ENCODE measurements at regions not wholly inside any gene's neighbourhood (a gene's known extent, or its start where the extent isn't known, plus 50 kb on each side); places are given as distances from the start of the nearest gene placed in this dataset.

- Histone ChIP-seq H3K9me3 (ENCODE audit: control insufficient read depth, insufficient read depth, low read length) (peaks cover 3% of the 10 kb centered on the region; the same call in 1 of the 2 replicates), H3K4me3 (ENCODE audit: low read depth, low read length) (no peak overlapping the region), H3K27me3 (ENCODE audit: control insufficient read depth, insufficient read depth, low read length) (no peaks in the 10 kb centered on the region), H3K27ac (ENCODE audit: low read depth, low read length) (no peak overlapping the region)
- DNase-seq (ENCODE audit: low read depth, low spot score), result no peak
- ChIA-PET POLR2A (no interaction called here), CTCF (no interaction called here)
- no peak for TF ChIP-seq CTCF (IDR thresholded peaks at IDR 0.05; ENCODE audit: low read depth, low read length)
Observed at GRCh38 chr3:25218362-25218761, 209.7 kb upstream of the RARB start.

GRCh38 chr3:25226747-25227146 is 201.3 kb upstream of the RARB start:
- ChIA-PET POLR2A (no interaction called here), CTCF (interaction anchor here (0.6 kb wide), 1 partner anchor 1261 kb away, joined by 3 read pairs; no protein-coding TSS in a partner anchor)

GRCh38 chr3:25229586-25229985 is 198.5 kb upstream of the RARB start:
- DNase-seq (ENCODE audit: low read depth, low spot score), result no peak
- POLR2A ChIA-PET, result no interaction called here
- CTCF ChIA-PET, result no interaction called here
- TF ChIP-seq CTCF (IDR thresholded peaks at IDR 0.05; ENCODE audit: low read depth, low read length), result no peak
- no peaks in the 10 kb centered on the region for H3K27me3 ChIP-seq (ENCODE audit: control insufficient read depth, insufficient read depth, low read length)
- H3K9me3 ChIP-seq (ENCODE audit: control insufficient read depth, insufficient read depth, low read length), result no peaks in the 10 kb centered on the region
- no peak overlapping the region for H3K27ac ChIP-seq (ENCODE audit: low read depth, low read length)
- H3K4me3 ChIP-seq (ENCODE audit: low read depth, low read length), result no peak overlapping the region

More at GRCh38 chr3:25226747-25227146, 201.3 kb upstream of the RARB start:
- no peaks in the 10 kb centered on the region for H3K9me3 ChIP-seq (ENCODE audit: control insufficient read depth, insufficient read depth, low read length)
- H3K27ac ChIP-seq (ENCODE audit: low read depth, low read length), result no peak overlapping the region
- TF ChIP-seq CTCF (IDR thresholded peaks at IDR 0.05; ENCODE audit: low read depth, low read length), result no peak
- no peaks in the 10 kb centered on the region for H3K27me3 ChIP-seq (ENCODE audit: control insufficient read depth, insufficient read depth, low read length)
- no peak overlapping the region for H3K4me3 ChIP-seq (ENCODE audit: low read depth, low read length)
- DNase-seq (ENCODE audit: low read depth, low spot score), result no peak

- ChIA-PET CTCF (no interaction called here), POLR2A (no interaction called here)
- Histone ChIP-seq H3K9me3 (ENCODE audit: control insufficient read depth, insufficient read depth, low read length) (no peaks in the 10 kb centered on the region), H3K4me3 (ENCODE audit: low read depth, low read length) (no peak overlapping the region), H3K27me3 (ENCODE audit: control insufficient read depth, insufficient read depth, low read length) (no peaks in the 10 kb centered on the region), H3K27ac (ENCODE audit: low read depth, low read length) (no peak overlapping the region)
- no peak for DNase-seq (ENCODE audit: low read depth, low spot score)
- TF ChIP-seq CTCF (IDR thresholded peaks at IDR 0.05; ENCODE audit: low read depth, low read length), result no peak
Observed at GRCh38 chr3:25235031-25235430, 193.0 kb upstream of the RARB start.

- POLR2A ChIA-PET, result no interaction called here
- no peak overlapping the region for H3K27ac ChIP-seq (ENCODE audit: low read depth, low read length)
Observed at GRCh38 chr3:25235466-25235865, 192.6 kb upstream of the RARB start.

More at GRCh38 chr3:25235466-25235865, 192.6 kb upstream of the RARB start:
- no peak for DNase-seq (ENCODE audit: low read depth, low spot score)
- Histone ChIP-seq H3K9me3 (ENCODE audit: control insufficient read depth, insufficient read depth, low read length) (no peaks in the 10 kb centered on the region), H3K27me3 (ENCODE audit: control insufficient read depth, insufficient read depth, low read length) (no peaks in the 10 kb centered on the region), H3K4me3 (ENCODE audit: low read depth, low read length) (no peak overlapping the region)
- TF ChIP-seq CTCF (IDR thresholded peaks at IDR 0.05; ENCODE audit: low read depth, low read length), result no peak
- CTCF ChIA-PET, result no interaction called here
